Muscle layer of duodenum (tissue), 2 donors: ENCODE measurements at regions not wholly inside any gene's neighbourhood (a gene's known extent, or its start where the extent isn't known, plus 50 kb on each side); places are given as distances from the start of the nearest gene placed in this dataset.

ENCODE experiments used
- H3K27ac ChIP-seq: one replicate; pipeline ENCODE4 v1.7.0; 2013; ENCODE audit warnings: mild to moderate bottlenecking, low read length
- H3K27me3 ChIP-seq: one replicate; pipeline ENCODE4 v1.7.0; 2013; ENCODE audit warnings: low read depth, mild to moderate bottlenecking, control low read depth, low read length
- H3K36me3 ChIP-seq, 2 donors: one replicate each; pipeline ENCODE4 v1.7.0; 2013; ENCODE audit warnings: low read length in 2 of 2, control low read depth in 1 of 2, mild to moderate bottlenecking in 1 of 2; ENCODE audit not compliant: insufficient read depth in 2 of 2, control insufficient read depth in 1 of 2
- H3K4me1 ChIP-seq, 2 donors: one replicate each; pipeline ENCODE4 v1.7.0; 2013; ENCODE audit warnings: low read length in 2 of 2, mild to moderate bottlenecking in 2 of 2, control low read depth in 1 of 2, moderate library complexity in 1 of 2; ENCODE audit not compliant: insufficient read depth in 2 of 2, control insufficient read depth in 1 of 2
- H3K4me3 ChIP-seq, 2 donors: one replicate each; pipeline ENCODE4 v1.7.0; 2013; ENCODE audit warnings: low read length in 2 of 2, low read depth in 1 of 2, mild to moderate bottlenecking in 1 of 2
- H3K9me3 ChIP-seq, 2 donors: one replicate each; pipeline ENCODE4 v1.7.0; 2013; ENCODE audit warnings: low read length in 2 of 2, control low read depth in 1 of 2, mild to moderate bottlenecking in 1 of 2; ENCODE audit not compliant: control insufficient read depth in 1 of 2
- donor health status: healthy.

DNA sequence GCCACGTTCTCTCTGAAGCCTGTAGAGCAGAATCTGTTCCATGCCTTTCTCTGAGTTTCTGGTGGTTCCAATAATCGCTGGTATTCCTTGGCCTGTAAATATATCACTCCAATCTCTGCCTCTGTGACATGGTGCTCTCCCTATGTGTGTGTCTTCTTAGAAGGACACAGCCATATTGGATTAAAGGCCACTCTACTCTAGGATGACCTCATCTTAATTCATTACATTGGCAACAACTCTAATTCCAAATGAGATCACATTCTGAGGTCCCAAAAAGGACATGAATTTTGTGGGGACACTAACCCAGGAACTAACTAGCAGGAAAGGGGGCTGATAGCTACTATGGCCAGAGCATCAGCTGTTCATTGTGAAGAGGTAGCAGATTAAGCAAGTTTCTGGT is 110.7 kb downstream of the KLF12 start:
- no peaks in the 10 kb centered on the region for H3K27me3 ChIP-seq
- H3K4me3 ChIP-seq, result no peak overlapping the region
- H3K36me3 ChIP-seq, result no peaks in the 10 kb centered on the region
- no peaks in the 10 kb centered on the region for H3K9me3 ChIP-seq
- no peaks in the 10 kb centered on the region for H3K4me1 ChIP-seq
- H3K27ac ChIP-seq, result no peak overlapping the region

DNA sequence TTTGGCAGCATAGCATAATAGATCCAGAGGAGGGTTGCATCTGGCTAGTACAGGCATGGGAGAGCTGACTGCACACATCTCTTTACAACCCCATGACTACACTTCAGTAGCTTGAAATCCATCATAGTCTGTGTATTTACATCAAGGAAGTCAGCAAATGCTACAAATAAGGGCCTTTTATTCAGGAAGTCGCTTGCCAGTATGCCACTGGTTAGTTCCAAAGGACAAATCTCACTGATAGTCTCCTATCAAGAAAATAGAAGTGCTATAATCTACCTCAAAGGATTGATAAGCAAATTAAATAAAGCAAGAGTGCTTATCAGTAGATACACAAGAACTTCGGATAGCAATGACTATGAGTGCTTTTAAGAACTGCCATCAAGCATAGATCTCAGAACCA is 112.7 kb downstream of the KLF12 start:
- no peak overlapping the region for H3K27ac ChIP-seq
- H3K27me3 ChIP-seq, result no peaks in the 10 kb centered on the region
- no peaks in the 10 kb centered on the region for H3K4me1 ChIP-seq
- H3K4me3 ChIP-seq, result no peak overlapping the region
- H3K36me3 ChIP-seq, result no peaks in the 10 kb centered on the region
- H3K9me3 ChIP-seq, result no peaks in the 10 kb centered on the region

DNA sequence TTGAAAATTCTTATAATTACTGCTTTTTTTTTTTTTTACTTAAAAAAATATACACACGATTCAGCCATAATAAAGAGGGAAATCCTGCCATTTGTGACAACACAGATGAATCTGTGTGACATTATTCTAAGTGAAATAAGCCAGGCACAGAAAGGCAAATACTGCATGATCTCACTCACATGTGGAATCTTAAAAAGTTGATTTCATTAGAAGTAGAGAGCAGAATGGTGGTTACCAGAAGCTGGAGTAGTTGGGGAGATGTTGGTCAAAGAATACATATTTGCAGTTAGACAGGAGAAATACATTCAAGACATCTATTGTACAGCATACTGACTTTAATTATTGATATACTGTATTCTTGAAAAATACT is 116.2 kb downstream of the KLF12 start:
- Histone ChIP-seq H3K27ac (no peak overlapping the region), H3K36me3 (no peaks in the 10 kb centered on the region), H3K27me3 (no peaks in the 10 kb centered on the region), H3K4me3 (no peak overlapping the region), H3K4me1 (no peaks in the 10 kb centered on the region), H3K9me3 (no peaks in the 10 kb centered on the region)

DNA sequence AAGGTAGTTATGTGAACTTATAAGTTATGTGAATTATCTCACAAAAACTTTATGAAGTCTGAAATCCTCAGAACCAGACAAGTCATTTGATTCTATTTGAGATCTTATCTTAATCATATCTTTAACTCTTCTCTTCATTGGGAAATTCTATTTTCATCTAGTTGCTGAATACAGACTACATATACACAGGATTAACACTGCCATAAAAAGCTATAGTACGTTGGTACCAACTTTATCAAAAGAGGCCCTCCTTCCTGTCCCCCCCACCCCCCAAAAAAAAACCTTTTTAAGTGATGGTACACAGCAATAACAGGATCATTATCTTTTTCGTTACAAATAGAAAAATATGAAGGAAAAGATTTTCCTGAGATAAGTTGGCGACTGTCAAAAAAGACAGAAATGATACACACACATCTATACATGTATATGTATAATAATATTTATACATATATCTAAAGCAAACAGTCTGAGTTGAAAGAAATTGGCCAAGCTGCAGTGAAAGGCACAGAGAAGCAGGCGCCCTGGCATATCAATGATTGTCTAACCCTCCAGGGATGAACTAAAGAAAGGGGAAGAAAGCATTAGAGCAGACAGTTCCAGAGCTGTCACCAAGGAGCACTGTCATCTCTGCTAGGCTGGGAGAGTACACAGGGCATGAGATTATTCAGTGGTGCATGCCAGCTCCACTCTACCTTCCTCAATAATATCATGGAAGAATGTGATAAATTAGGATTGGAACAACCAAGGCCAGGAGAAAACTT is 116.7 kb downstream of the KLF12 start:
- H3K9me3 ChIP-seq, result no peaks in the 10 kb centered on the region
- no peak overlapping the region for H3K27ac ChIP-seq

DNA sequence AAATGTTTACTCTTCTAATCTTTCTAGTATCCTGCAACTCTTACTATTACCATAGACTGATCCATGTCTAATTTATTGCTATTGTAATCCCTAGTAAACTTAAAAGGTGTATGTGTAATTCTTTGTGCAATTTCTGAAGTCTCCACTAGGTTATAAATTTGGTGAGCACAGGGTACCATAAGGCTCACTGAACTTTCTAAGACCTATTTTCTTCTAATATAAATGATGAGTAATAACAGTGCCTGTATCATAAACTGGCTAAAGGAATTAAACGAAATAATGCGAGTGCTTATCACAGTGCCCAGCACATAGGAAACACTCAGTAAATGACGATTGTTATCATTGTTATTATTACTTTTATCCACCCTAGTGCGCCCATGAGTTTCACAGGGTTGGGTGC is 119.1 kb downstream of the KLF12 start:
- H3K36me3 ChIP-seq, result no peaks in the 10 kb centered on the region
- no peaks in the 10 kb centered on the region for H3K9me3 ChIP-seq
- H3K27ac ChIP-seq, result no peak overlapping the region
- no peaks in the 10 kb centered on the region for H3K27me3 ChIP-seq
- H3K4me1 ChIP-seq, result no peaks in the 10 kb centered on the region
- no peak overlapping the region for H3K4me3 ChIP-seq

More for the DNA sequence above, 116.7 kb downstream of the KLF12 start:
- Histone ChIP-seq H3K4me3 (no peak overlapping the region), H3K4me1 (no peaks in the 10 kb centered on the region), H3K36me3 (no peaks in the 10 kb centered on the region), H3K27me3 (no peaks in the 10 kb centered on the region)

DNA sequence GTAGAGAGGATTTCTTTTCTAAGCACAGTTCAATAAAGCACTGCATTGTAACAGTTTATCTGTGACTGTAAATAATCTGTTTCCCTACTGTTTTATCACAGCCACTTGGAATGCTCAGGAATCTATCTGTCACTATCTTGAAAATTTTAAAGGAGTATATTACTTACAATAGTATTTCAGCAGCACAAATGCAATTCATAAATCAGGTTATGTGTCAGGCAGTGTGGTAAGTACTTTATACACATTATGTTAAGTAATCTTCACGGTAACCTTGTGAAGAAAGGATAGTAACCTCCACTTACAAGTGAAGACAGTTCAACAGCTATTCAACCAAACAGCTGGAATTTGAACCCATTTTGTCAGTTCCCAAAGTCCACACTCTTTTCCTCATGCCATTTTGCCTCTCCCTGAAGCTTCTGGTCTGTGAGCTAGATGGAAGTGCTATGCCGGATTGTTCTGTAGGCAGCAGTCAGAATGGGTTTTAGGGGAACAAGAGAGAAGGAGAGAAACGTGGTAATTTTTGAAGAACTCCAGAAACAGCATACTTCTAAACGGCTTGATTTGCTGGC is 125.0 kb downstream of the KLF12 start:
- Histone ChIP-seq H3K36me3 (no peaks in the 10 kb centered on the region), H3K27ac (no peak overlapping the region), H3K4me1 (peaks cover 0 to 8% of the 10 kb centered on the region in 2 donors), H3K4me3 (no peak overlapping the region), H3K9me3 (no peaks in the 10 kb centered on the region), H3K27me3 (no peaks in the 10 kb centered on the region)

DNA sequence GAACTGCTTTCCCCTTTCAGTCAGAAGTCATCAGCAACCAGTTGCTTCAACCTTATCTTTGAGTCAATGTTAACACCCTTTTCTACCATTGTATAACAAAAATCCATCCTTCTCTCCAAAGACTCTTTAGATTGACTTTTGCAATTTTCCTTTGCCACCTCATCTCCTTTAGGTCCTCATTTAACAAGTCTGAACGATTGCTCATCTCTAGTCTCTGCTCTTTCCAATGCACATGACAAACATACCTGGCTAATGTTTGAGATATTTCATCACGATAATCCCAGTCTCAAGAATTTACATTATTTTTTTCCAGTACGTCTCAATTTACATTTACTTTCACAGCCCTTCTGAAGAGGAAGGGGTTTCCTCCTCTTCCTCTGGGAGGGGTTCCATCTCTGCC is 127.5 kb downstream of the KLF12 start:
- Histone ChIP-seq H3K9me3 (no peaks in the 10 kb centered on the region), H3K27ac (no peak overlapping the region), H3K36me3 (no peaks in the 10 kb centered on the region), H3K4me1 (peaks cover 0 to 8% of the 10 kb centered on the region in 2 donors), H3K27me3 (no peaks in the 10 kb centered on the region), H3K4me3 (no peak overlapping the region)

DNA sequence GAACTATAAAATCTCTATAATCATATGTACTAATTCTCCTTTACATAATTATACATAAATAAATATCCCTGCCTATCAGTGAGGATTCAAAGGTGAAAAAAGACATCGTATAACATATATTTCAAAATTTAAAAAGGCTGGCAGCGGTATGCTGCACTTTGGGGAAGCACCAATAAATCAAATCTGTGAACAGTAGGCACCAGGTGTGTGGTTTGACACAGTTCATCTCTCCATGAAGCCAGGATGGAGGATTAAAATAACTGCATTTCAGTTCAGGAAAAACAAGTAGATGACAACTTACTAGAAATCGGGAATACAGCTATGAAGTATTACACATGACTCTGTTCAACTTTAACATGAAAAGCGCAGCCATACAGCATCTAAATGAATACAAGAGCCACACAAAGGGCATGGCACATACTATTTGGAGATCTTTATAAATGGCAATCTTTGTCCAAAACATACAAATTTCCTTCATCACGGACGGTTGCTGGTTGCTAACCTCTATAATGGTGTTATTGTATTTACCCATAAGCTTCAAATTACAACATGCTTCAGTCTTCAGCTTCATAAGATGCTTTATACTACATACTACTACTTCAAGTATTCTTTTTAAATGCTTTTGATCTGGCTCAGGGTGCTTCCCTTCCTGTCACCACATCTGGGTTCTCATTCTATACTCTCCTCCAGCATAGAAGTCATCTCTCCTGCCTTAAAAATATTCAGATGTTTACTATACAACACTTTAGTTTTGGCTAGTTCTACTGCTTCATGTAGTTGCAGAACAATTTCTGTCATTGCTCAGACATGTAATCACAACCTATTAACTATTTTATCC is 128.7 kb downstream of the KLF12 start:
- H3K27ac ChIP-seq, result no peak overlapping the region
- H3K27me3 ChIP-seq, result no peaks in the 10 kb centered on the region
- H3K4me1 ChIP-seq, result peaks cover 0 to 8% of the 10 kb centered on the region in 2 donors
- H3K36me3 ChIP-seq, result no peaks in the 10 kb centered on the region
- no peaks in the 10 kb centered on the region for H3K9me3 ChIP-seq
- H3K4me3 ChIP-seq, result no peak overlapping the region

DNA sequence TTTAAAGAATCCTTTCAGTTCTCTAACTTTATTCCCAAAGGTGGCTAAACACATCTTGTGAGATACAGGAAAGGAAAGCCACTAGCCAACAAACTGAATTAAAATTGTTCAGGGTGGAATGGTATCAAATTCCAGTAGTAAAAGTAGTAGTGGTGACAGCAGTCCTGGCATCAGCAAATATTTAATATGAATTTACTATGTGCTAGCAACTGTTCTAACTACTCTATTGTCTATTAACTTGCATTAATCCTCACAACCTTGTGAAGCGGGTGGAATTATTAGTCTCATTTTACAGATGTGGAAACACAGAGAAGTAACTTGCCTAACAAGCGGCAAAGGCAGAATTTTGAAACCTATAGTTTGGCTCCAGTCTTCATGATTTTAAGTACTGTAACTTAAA is 130.1 kb downstream of the KLF12 start:
- Histone ChIP-seq H3K4me3 (no peak overlapping the region), H3K9me3 (no peaks in the 10 kb centered on the region), H3K36me3 (no peaks in the 10 kb centered on the region), H3K27me3 (no peaks in the 10 kb centered on the region), H3K4me1 (peaks cover 0 to 5% of the 10 kb centered on the region in 2 donors), H3K27ac (no peak overlapping the region)

DNA sequence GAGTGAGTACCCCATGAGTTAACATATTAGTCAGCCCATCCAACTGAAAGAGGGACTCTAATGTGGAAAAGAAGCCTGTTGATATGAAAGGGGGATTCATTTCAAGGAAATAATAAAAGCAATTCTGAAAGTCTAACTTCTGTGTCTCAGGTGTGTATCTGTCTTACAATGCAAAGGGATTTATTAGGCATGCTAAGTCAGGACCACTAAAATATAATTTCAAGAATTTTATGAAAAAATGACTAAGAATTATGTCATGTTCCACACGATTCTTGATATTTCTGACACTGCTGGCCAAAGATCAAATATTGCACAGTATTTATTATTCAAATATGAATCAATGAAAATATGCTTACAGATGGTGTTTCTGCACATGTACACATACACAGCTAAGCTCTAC is 130.8 kb downstream of the KLF12 start:
- H3K36me3 ChIP-seq, result no peaks in the 10 kb centered on the region
- no peaks in the 10 kb centered on the region for H3K27me3 ChIP-seq
- H3K9me3 ChIP-seq, result no peaks in the 10 kb centered on the region
- H3K4me1 ChIP-seq, result no peaks in the 10 kb centered on the region
- H3K4me3 ChIP-seq, result no peak overlapping the region
- no peak overlapping the region for H3K27ac ChIP-seq

DNA sequence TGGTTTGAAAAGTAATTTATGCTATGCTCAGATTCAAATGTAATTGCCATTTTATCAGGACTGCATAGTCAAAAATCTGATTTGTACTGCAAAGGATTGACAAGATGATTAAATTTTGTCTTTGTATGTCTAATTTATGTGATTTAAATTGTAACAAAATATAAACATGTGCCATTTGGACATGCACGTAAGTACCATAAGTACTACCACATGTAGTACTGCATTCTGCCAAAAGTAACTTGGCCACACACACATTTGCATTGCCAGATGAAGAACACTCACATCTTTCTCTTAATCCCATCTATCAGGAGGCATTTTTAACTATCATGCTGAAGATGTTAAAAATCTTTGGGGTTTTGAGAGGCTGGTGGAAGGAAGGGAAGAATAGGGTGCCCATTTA is 133.3 kb downstream of the KLF12 start:
- H3K4me1 ChIP-seq, result no peaks in the 10 kb centered on the region
- H3K27me3 ChIP-seq, result no peaks in the 10 kb centered on the region
- no peak overlapping the region for H3K4me3 ChIP-seq
- no peaks in the 10 kb centered on the region for H3K36me3 ChIP-seq
- no peak overlapping the region for H3K27ac ChIP-seq
- no peaks in the 10 kb centered on the region for H3K9me3 ChIP-seq
